HG03575 (cell line): ENCODE measurements at regions not wholly inside any gene's neighbourhood (a gene's known extent, or its start where the extent isn't known, plus 50 kb on each side); places are given as distances from the start of the nearest gene placed in this dataset.
"Not testable (repeated sequence)": the region's sequence is repeated elsewhere in the genome, so short reads cannot be mapped to it uniquely, and the experiment has no call there.

ENCODE experiments used
- ATAC-seq: cut with Tn5 transposase; IDR thresholded peaks from one replicate; pipeline ENCODE4 v1.9.1; 2021; ENCODE audit not compliant: unreplicated experiment, insufficient number of reproducible peaks, low FRiP score; ENCODE audit errors: extremely low read depth

- ATAC-seq, result no peak
Measured at GRCh38 chr4:29653221-29653620, 1066.9 kb upstream of the PCDH7 start.

- ATAC-seq, result no peak
Measured at GRCh38 chr4:29680644-29681043, 1039.5 kb upstream of the PCDH7 start.

- no peak for ATAC-seq
Measured at GRCh38 chr4:29704059-29704458, 1016.1 kb upstream of the PCDH7 start.

GRCh38 chr4:29708473-29708872 is 1011.7 kb upstream of the PCDH7 start:
- ATAC-seq, result no peak

GRCh38 chr4:29710519-29710918 is 1009.6 kb upstream of the PCDH7 start:
- no peak for ATAC-seq

GRCh38 chr4:29711226-29711625 is 1008.9 kb upstream of the PCDH7 start:
- no peak for ATAC-seq

- ATAC-seq, result no peak
Measured at GRCh38 chr4:29717287-29718057, 1002.7 kb upstream of the PCDH7 start.

GRCh38 chr4:29718136-29718535 is 1002.0 kb upstream of the PCDH7 start:
- ATAC-seq, result no peak

- ATAC-seq, result no peak
Measured at GRCh38 chr4:29722253-29722652, 997.9 kb upstream of the PCDH7 start.

- no peak for ATAC-seq
Measured at GRCh38 chr4:29726938-29727337, 993.2 kb upstream of the PCDH7 start.

- ATAC-seq, result no peak
Measured at GRCh38 chr4:29734343-29735213, 985.6 kb upstream of the PCDH7 start.

GRCh38 chr4:29756966-29757365 is 963.2 kb upstream of the PCDH7 start:
- ATAC-seq, result no peak

- no peak for ATAC-seq
Measured at GRCh38 chr4:29762151-29762550, 958.0 kb upstream of the PCDH7 start.

- no peak for ATAC-seq
Measured at GRCh38 chr4:29770627-29771026, 949.5 kb upstream of the PCDH7 start.

GRCh38 chr4:29788123-29788522 is 932.0 kb upstream of the PCDH7 start:
- ATAC-seq, result not testable (repeated sequence)

- ATAC-seq, result no peak
Measured at GRCh38 chr4:29805245-29805644, 914.9 kb upstream of the PCDH7 start.

- ATAC-seq, result no peak
Measured at GRCh38 chr4:29805916-29806480, 914.2 kb upstream of the PCDH7 start.

- no peak for ATAC-seq
Measured at GRCh38 chr4:29817961-29818360, 902.2 kb upstream of the PCDH7 start.

- ATAC-seq, result no peak
Measured at GRCh38 chr4:29829067-29829466, 891.1 kb upstream of the PCDH7 start.

GRCh38 chr4:29852537-29852936 is 867.6 kb upstream of the PCDH7 start:
- no peak for ATAC-seq
